SHP77 treated with DMSO at 0.1 percent for 48 hours (cell line): ENCODE measurements at regions not wholly inside any gene's neighbourhood (a gene's known extent, or its start where the extent isn't known, plus 50 kb on each side); places are given as distances from the start of the nearest gene placed in this dataset.

Source experiments
- DNase-seq: peaks from one replicate; lab custom pipeline; 2025; lab: John Stamatoyannopoulos, UW

DNA sequence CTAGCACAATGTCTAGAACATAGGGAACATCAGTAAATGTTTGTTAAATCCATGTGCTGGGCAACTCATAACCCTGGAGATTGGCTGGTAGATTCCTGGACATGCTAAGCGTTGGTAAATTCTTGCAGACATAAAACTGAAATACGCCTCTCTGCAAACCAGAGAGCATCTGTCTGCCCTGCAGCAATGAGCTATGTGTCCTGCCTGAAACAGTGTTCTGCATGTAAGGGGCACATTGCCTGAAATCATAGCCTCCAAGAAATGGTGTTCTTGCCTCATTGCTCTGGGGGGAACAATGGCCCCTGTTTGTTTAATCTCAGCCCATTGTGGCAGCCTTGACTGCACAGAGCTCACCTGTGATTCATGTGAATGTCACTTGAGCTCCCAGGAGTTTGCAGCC lies 113.5 kb upstream of the CCL2 start:
- no peak for DNase-seq

DNA sequence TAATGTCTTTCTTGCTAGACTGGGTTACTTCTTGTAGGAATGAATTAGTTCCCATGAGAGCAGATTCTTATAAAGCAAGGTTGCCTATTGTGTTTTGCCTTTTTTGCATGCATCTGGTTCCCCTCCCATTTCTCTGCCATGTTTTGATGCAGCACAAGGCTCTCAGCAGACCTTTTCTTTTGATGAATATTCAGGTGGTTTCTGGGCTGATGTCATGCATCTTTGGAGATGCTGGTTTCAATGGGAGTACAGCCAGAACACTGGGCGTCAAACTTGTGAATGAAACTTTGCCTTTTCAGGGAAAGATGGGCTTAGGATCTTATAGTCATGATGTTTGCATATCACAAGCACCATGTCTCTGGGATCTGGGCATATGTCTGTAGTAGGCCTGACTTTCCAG lies 111.7 kb upstream of the CCL2 start:
- no peak for DNase-seq

DNA sequence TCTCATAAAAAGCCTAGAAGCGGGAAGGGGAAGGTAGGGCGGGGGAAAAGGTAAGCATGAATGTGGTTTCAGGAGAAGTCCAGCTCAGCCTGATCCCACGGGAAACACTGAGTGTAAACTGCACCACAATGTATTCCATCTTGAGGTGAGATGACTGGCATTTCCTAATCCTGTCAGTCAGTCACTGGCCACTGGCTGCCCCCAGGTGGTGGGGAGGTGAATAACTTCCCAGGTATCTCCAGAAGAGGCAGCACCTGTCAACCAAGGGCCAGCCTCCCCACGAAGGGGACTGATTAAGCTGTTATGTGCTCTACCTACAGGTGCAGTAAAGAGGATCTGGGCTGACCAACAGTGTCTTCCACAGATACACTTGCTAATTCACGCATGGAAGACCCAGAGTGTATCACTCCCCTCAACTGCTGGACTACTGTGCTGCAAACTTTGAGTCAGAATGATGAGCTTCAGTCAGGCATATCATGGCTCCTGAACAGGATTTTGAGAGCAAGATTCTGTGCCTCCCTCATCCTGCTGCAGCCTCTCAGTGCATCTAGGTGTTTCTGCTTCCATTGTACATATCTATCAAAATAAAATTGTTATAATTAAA lies 108.5 kb upstream of the CCL2 start:
- DNase-seq, result no peak

GRCh38 chr17:34151102-34151501 lies 104.0 kb upstream of the CCL2 start:
- no peak for DNase-seq

- no peak for DNase-seq
Measured at GRCh38 chr17:34153991-34154390, 101.1 kb upstream of the CCL2 start.

- DNase-seq, result no peak
Measured at GRCh38 chr17:34154961-34155730, 99.9 kb upstream of the CCL2 start.

DNA sequence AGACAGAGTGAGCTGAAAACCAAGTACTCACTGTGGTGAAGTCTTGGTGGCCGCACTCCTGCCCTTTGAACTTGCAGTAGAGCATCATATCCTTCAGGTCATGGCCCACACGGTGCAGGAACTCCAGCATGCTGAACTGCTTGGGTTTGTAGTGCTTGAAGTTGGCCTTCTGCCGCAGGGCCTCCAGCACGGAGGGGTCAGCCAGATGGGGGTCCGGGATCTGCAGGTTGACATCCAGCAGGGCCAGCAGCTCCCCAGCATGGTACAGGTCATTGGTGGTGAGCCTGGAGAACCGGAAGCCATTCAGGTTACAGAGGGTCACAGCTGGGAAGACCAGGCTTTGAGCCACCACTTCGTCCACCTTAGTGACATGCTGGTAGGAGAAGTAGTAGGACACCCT lies 99.1 kb upstream of the CCL2 start:
- DNase-seq, result no peak

DNA sequence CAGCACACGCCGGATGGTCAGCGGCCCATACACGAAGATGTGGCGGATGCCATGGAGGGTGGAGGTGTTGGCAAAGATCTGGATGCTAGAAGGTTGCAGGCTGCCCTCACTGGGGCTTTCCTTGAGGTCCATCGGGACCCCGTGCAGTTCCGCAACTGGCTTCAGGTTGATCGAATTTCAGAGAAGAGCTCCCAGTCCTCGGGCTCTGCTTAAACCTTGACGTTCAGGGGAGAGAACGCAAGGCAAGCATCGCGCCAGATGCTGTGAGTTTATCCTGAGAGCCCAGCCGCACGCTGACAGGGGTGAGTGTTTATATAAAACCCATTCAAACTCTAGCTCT lies 98.7 kb upstream of the CCL2 start:
- DNase-seq, result no peak

- no peak for DNase-seq
Measured at GRCh38 chr17:34156741-34157589, 98.1 kb upstream of the CCL2 start.

DNA sequence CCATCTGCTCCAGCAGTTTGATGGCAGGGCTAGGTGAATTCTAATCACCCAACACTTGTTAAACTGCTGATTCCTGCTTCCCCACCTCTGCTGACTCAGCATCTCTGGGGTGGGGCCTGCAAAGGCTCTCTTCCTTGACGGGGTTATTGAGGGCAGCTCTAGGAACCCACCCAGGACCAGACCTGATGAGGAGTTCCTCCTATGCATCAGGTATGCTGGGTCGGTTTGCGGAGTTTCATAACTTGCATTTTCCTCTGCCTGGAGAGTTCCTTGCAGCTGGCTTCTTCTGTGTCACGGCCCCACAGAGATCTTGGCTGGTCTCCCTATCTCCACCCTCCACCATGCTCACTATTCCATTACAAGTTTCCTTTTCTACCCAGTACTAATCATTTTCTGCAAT lies 93.4 kb upstream of the CCL2 start:
- no peak for DNase-seq

DNA sequence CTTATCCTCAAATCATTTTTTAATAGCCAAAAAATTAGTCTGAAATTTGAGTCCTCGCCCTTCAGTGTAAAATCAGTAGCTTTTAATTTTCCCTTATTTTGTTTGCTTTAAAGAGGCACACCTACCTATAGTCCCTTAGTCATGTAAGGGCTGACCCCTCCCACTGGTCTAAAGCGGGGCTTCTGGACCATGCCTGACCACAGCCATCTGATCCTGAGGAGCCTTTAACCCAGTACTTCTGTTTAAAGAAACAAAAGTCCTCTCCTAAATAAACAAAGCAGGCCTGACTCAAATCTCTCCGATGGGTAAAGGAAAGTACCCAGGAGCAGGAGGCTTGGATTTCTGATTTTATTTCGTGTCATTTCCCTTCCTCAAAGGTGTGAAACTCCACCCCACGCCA lies 92.0 kb upstream of the CCL2 start:
- DNase-seq, result no peak

GRCh38 chr17:34163646-34164045 lies 91.4 kb upstream of the CCL2 start:
- no peak for DNase-seq

DNA sequence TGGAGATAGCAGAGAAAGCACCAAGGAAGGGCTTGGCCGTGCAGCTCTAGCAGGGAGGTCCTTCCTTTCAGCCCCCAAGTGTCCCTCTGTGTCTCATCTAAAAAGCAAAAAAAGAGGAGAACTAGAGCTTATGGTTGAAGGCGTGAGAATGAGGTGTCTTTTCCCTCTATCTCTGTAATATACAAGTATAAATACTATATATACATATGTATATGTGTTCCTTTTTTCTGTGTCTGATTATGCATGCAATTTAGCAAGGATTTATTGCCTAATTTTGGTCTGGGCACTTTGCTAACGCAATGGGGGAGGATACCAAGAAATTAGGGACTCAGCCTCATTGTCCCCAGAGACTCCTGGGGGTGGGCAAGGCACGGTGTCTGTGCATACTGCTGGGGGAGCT lies 90.2 kb upstream of the CCL2 start:
- DNase-seq, result no peak

DNA sequence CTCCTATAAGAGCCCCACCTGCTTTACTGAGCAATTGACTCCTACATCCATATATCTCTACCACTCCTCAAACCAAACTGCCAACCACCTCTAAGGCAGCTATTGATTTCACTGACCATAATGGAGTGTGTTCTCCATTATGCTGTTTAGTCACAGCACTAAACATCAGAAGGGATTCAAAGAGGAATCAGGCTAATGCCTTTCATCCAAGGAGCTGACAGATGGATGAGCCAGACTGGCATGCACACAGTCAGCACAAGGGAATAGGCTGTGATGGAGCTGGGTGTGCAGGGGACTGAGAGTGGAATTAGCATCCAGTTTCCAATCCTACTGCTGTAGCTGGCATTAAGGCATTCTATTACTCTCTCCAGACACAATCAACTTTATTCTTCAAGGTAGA lies 88.7 kb upstream of the CCL2 start:
- no peak for DNase-seq

DNA sequence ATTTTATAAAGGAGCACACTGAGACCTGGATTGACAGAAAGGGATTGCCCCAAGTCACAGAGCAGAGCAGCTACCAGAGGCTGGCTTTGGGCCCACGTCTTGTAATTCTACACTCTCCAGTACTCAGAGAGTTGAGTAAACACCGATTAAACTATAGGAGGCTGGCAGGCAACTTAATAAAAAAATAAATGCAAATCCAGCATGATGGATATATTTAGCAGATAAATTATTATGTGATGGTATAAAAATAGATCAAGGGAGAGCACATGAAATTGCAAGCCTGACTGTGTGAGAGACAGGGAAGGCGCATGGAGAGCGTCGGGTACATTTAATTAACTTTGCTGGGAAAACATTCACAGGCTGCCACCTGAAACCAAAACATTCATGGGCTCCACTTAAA lies 87.7 kb upstream of the CCL2 start:
- DNase-seq, result no peak

DNA sequence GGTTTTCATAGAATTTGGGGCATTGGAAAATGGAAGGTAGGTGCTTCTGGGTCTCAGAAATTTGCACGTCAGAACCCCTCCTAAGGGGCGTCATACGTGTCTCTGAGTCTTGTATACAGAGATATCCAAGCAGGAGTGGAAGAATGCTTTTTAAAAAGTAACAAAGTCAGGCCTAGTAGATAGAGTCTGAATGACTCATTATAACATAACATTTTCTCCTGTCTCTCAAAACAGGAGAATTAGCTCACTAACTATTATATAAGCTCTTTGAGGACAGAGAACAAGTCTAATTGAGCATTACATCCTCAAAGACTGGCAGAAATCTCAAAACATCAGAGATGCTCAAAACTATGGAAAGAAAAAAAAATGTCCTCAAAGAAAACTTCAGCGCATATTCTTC lies 86.1 kb upstream of the CCL2 start:
- no peak for DNase-seq

DNA sequence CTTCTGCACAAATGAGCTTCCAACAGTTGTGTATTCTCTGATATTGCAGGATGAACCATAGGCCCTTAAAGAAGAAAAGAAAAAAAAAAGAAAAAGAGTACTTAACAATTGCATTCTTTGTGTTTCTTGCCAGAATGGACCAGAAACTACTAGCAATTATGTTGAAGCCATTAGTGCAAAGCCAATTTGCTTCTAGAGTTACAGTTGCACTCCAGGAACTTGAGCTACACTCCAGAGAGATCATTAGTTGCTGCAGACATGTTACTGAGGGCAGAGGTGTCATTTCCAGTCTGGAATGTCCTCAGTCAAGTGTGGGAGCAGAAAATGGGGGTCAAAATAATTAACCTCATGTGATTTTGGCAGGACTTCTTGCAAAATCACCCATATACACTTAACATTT lies 85.6 kb upstream of the CCL2 start:
- DNase-seq, result no peak

GRCh38 chr17:34171245-34171818 lies 83.8 kb upstream of the CCL2 start:
- no peak for DNase-seq

DNA sequence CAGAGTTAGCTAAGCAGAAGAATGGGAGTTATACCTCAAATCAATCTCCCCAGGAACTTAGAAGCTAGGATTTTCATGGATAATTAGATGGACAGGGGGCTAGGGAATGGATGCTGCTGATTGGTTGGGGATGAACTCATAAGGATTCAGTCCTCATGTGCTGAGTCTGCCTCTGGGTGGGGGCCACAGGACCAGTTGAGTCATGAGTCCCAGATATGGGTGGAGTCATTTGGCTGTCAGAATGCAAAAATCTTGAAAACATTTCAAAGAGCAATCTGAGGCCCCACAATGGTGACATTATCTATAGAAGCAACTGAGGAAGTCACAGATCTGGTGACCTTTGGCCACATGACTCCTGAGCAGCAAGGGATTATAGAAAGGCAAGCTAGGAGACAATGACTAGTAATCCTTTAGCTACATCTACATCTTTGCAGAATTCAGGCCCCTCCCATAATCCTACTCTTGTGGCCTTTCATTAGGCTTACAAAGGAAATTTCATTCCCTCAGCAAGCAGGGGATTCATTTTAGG lies 82.6 kb upstream of the CCL2 start:
- no peak for DNase-seq

- no peak for DNase-seq
Measured at GRCh38 chr17:34173241-34173640, 81.8 kb upstream of the CCL2 start.

DNA sequence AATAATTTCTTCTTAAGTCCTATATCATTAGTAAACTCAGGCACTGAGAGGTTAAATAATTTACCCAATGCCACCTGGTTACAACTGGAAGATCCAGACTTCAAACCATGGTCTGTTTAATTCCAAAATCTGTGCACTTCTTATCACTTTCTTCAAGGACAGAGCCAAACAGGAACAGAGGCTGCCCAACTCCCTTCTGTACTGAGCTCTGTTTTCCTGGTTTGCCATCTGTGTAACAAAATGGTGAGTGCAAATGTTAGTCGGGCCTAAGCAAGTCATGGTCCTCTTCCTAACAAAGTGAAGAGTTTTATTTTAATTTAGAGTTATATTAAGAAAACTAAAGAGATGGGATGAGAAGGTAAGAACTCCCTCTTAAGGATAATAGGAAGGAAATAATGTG lies 80.6 kb upstream of the CCL2 start:
- no peak for DNase-seq

DNA sequence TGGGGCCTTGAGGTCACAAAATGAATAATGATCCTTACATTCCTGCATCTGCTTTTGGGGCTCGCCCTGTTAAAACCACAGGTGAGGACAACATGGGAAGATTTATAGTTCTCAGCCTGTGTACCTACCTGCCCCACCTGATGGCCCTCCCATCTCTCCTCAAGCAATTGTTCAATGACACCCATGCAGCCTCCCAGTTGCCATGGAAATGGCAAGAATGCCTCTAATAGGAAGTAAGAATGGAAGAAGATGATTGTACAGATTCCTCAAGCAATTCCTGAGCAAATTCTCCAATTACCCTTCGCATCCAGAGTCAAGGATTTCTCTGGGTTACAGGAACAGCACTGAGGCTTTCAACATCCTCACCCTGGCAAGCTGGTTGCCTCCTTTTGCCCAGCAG lies 78.6 kb upstream of the CCL2 start:
- DNase-seq, result no peak

GRCh38 chr17:34177642-34178041 lies 77.4 kb upstream of the CCL2 start:
- DNase-seq, result no peak
